ENCODE measurements at regions not wholly inside any gene's neighbourhood (a gene's known extent, or its start where the extent isn't known, plus 50 kb on each side); places are given as distances from the start of the nearest gene placed in this dataset.

GRCh38 chrX:13266641-13267345, 53.1 kb downstream of the ATXN3L start:
- Mint-ChIP-seq H3K4me1 (ENCODE audit: low read depth) (peaks cover 7% of the 10 kb centered on the region), H3K36me3 (ENCODE audit: low read depth) (no peaks in the 10 kb centered on the region), H3K4me3 (no peak overlapping the region), H3K9me3 (no peaks in the 10 kb centered on the region), H3K27me3 (peaks cover 30% of the 10 kb centered on the region), H3K27ac (no peak overlapping the region)
- DNase-seq: no peak

GRCh38 chrX:13265549-13266132, 54.2 kb downstream of the ATXN3L start:
- Mint-ChIP-seq H3K4me3 (no peak overlapping the region), H3K9me3 (no peaks in the 10 kb centered on the region), H3K4me1 (ENCODE audit: low read depth) (peaks cover 7% of the 10 kb centered on the region), H3K36me3 (ENCODE audit: low read depth) (no peaks in the 10 kb centered on the region), H3K27ac (no peak overlapping the region), H3K27me3 (peaks cover 34% of the 10 kb centered on the region)
- no peak for DNase-seq

GRCh38 chrX:13265111-13265510, 54.7 kb downstream of the ATXN3L start:
- H3K27me3 Mint-ChIP-seq: peaks cover 33% of the 10 kb centered on the region
- H3K27ac Mint-ChIP-seq: no peak overlapping the region
- no peak overlapping the region for H3K4me3 Mint-ChIP-seq
- no peak for DNase-seq
- H3K9me3 Mint-ChIP-seq: no peaks in the 10 kb centered on the region
- H3K36me3 Mint-ChIP-seq (ENCODE audit: low read depth): no peaks in the 10 kb centered on the region
- H3K4me1 Mint-ChIP-seq (ENCODE audit: low read depth): peaks cover 7% of the 10 kb centered on the region

- no peak for DNase-seq
- Mint-ChIP-seq H3K27ac (no peak overlapping the region), H3K4me3 (no peak overlapping the region)
Measured at GRCh38 chrX:13263560-13264251, 56.1 kb downstream of the ATXN3L start.

GRCh38 chrX:13261348-13261747, 58.5 kb downstream of the ATXN3L start:
- DNase-seq: no peak
- peaks cover 19% of the 10 kb centered on the region for H3K4me1 Mint-ChIP-seq (ENCODE audit: low read depth)
- H3K36me3 Mint-ChIP-seq (ENCODE audit: low read depth): no peaks in the 10 kb centered on the region
- no peak overlapping the region for H3K27ac Mint-ChIP-seq
- no peak overlapping the region for H3K4me3 Mint-ChIP-seq
- peaks cover 40% of the 10 kb centered on the region for H3K27me3 Mint-ChIP-seq
- no peaks in the 10 kb centered on the region for H3K9me3 Mint-ChIP-seq

More at GRCh38 chrX:13263560-13264251, 56.1 kb downstream of the ATXN3L start:
- no peaks in the 10 kb centered on the region for H3K9me3 Mint-ChIP-seq
- H3K4me1 Mint-ChIP-seq (ENCODE audit: low read depth): peaks cover 7% of the 10 kb centered on the region
- H3K27me3 Mint-ChIP-seq: peaks cover 36% of the 10 kb centered on the region
- no peaks in the 10 kb centered on the region for H3K36me3 Mint-ChIP-seq (ENCODE audit: low read depth)

- H3K27ac Mint-ChIP-seq: no peak overlapping the region
- no peaks in the 10 kb centered on the region for H3K9me3 Mint-ChIP-seq
- H3K36me3 Mint-ChIP-seq (ENCODE audit: low read depth): no peaks in the 10 kb centered on the region
- H3K27me3 Mint-ChIP-seq: peaks cover 46% of the 10 kb centered on the region
- peaks cover 20% of the 10 kb centered on the region for H3K4me1 Mint-ChIP-seq (ENCODE audit: low read depth)
- no peak for DNase-seq
- no peak overlapping the region for H3K4me3 Mint-ChIP-seq
Measured at GRCh38 chrX:13260598-13260997, 59.3 kb downstream of the ATXN3L start.

GRCh38 chrX:13258725-13259124, 61.1 kb downstream of the ATXN3L start:
- peaks cover 34% of the 10 kb centered on the region for H3K4me1 Mint-ChIP-seq (ENCODE audit: low read depth)
- no peaks in the 10 kb centered on the region for H3K9me3 Mint-ChIP-seq
- no peak for DNase-seq
- no peak overlapping the region for H3K27ac Mint-ChIP-seq
- no peak overlapping the region for H3K4me3 Mint-ChIP-seq
- peaks cover 57% of the 10 kb centered on the region for H3K27me3 Mint-ChIP-seq
- no peaks in the 10 kb centered on the region for H3K36me3 Mint-ChIP-seq (ENCODE audit: low read depth)

GRCh38 chrX:13258052-13258444, 61.8 kb downstream of the ATXN3L start:
- Mint-ChIP-seq H3K4me1 (ENCODE audit: low read depth) (peaks cover 33% of the 10 kb centered on the region), H3K27ac (no peak overlapping the region), H3K9me3 (no peaks in the 10 kb centered on the region), H3K36me3 (ENCODE audit: low read depth) (no peaks in the 10 kb centered on the region), H3K27me3 (peaks cover 57% of the 10 kb centered on the region), H3K4me3 (no peak overlapping the region)
- DNase-seq: no peak

GRCh38 chrX:13257223-13258051, 62.4 kb downstream of the ATXN3L start:
- H3K4me1 Mint-ChIP-seq (ENCODE audit: low read depth): peaks cover 33% of the 10 kb centered on the region
- H3K4me3 Mint-ChIP-seq: no peak overlapping the region
- H3K9me3 Mint-ChIP-seq: no peaks in the 10 kb centered on the region
- H3K36me3 Mint-ChIP-seq (ENCODE audit: low read depth): no peaks in the 10 kb centered on the region
- no peak overlapping the region for H3K27ac Mint-ChIP-seq
- peaks cover 60% of the 10 kb centered on the region for H3K27me3 Mint-ChIP-seq
- DNase-seq: no peak

- peaks cover 35% of the 10 kb centered on the region for H3K4me1 Mint-ChIP-seq (ENCODE audit: low read depth)
- H3K4me3 Mint-ChIP-seq: no peak overlapping the region
- no peaks in the 10 kb centered on the region for H3K36me3 Mint-ChIP-seq (ENCODE audit: low read depth)
- DNase-seq: no peak
- H3K9me3 Mint-ChIP-seq: no peaks in the 10 kb centered on the region
- no peak overlapping the region for H3K27ac Mint-ChIP-seq
- H3K27me3 Mint-ChIP-seq: peaks cover 61% of the 10 kb centered on the region
Measured at GRCh38 chrX:13256603-13257002, 63.2 kb downstream of the ATXN3L start.

GRCh38 chrX:13254870-13255269, 65.0 kb downstream of the ATXN3L start:
- DNase-seq: no peak
- Mint-ChIP-seq H3K9me3 (no peaks in the 10 kb centered on the region), H3K36me3 (ENCODE audit: low read depth) (no peaks in the 10 kb centered on the region), H3K27ac (no peak overlapping the region), H3K4me1 (ENCODE audit: low read depth) (peaks cover 42% of the 10 kb centered on the region), H3K4me3 (no peak overlapping the region), H3K27me3 (peaks cover 64% of the 10 kb centered on the region)

GRCh38 chrX:13254076-13254785, 65.6 kb downstream of the ATXN3L start:
- Mint-ChIP-seq H3K36me3 (ENCODE audit: low read depth) (no peaks in the 10 kb centered on the region), H3K4me1 (ENCODE audit: low read depth) (peaks cover 42% of the 10 kb centered on the region), H3K27me3 (peaks cover 67% of the 10 kb centered on the region), H3K9me3 (no peaks in the 10 kb centered on the region), H3K27ac (no peak overlapping the region), H3K4me3 (no peak overlapping the region)
- DNase-seq: no peak

- Mint-ChIP-seq H3K27ac (no peak overlapping the region), H3K27me3 (peaks cover 67% of the 10 kb centered on the region), H3K4me1 (ENCODE audit: low read depth) (peaks cover 41% of the 10 kb centered on the region)
Measured at GRCh38 chrX:13253223-13253622, 66.6 kb downstream of the ATXN3L start.

GRCh38 chrX:13252726-13253125, 67.1 kb downstream of the ATXN3L start:
- Mint-ChIP-seq H3K4me3 (no peak overlapping the region), H3K27me3 (peaks cover 67% of the 10 kb centered on the region), H3K27ac (no peak overlapping the region), H3K9me3 (no peaks in the 10 kb centered on the region), H3K36me3 (ENCODE audit: low read depth) (no peaks in the 10 kb centered on the region), H3K4me1 (ENCODE audit: low read depth) (peaks cover 38% of the 10 kb centered on the region)
- DNase-seq: no peak

More at GRCh38 chrX:13253223-13253622, 66.6 kb downstream of the ATXN3L start:
- Mint-ChIP-seq H3K36me3 (ENCODE audit: low read depth) (no peaks in the 10 kb centered on the region), H3K4me3 (no peak overlapping the region), H3K9me3 (no peaks in the 10 kb centered on the region)
- no peak for DNase-seq

Measured in activated T-cell treated with anti-CD3 and anti-CD28 coated beads, Interleukin-2, amount 50 U/mL, for 24 hours (primary cell).